Activated CD8-positive, alpha-beta T cell treated with anti-CD3 and anti-CD28 coated beads, Interleukin-2, amount 10 ng/mL, durations not matched to agents 7 days and 5 days (primary cell): ENCODE measurements at regions not wholly inside any gene's neighbourhood (a gene's known extent, or its start where the extent isn't known, plus 50 kb on each side); places are given as distances from the start of the nearest gene placed in this dataset.

Experiments used
- ATAC-seq: fragments of 150-1000 bp; cut with Tn5 transposase; one replicate; pipeline ENCODE4 v1.10.0; 2021; ENCODE audit warnings: moderate library complexity
- CTCF ChIA-PET: fragments of 350-600 bp; sonication (Branson Sonifier 250); formaldehyde crosslinking; loops from one replicate; lab custom pipeline; 2021; ENCODE audit warnings: antibody characterized with exemption; lab: Charles Lee
- POLR2A ChIA-PET: fragments of 350-600 bp; sonication (Branson Sonifier 250); formaldehyde crosslinking; loops from one replicate; lab custom pipeline; 2021; ENCODE audit warnings: antibody characterized with exemption; lab: Charles Lee
- DNase-seq: peaks from one replicate; pipeline ENCODE4 v3.0.0-alpha.2; 2020
- H3K27ac Mint-ChIP-seq: one replicate; pipeline ENCODE4 v1.8.0; 2021; ENCODE audit warnings: mild to moderate bottlenecking, mixed read lengths
- H3K27me3 Mint-ChIP-seq: one replicate; pipeline ENCODE4 v1.8.0; 2021; ENCODE audit warnings: low read depth, mixed read lengths
- H3K36me3 Mint-ChIP-seq: one replicate; pipeline ENCODE4 v1.8.0; 2021; ENCODE audit warnings: low read depth, mixed read lengths
- H3K4me1 Mint-ChIP-seq: one replicate; pipeline ENCODE4 v1.8.0; 2021; ENCODE audit warnings: low read depth, mixed read lengths
- H3K4me3 Mint-ChIP-seq: one replicate; pipeline ENCODE4 v1.8.0; 2021; ENCODE audit warnings: mild to moderate bottlenecking, mixed read lengths
- H3K9me3 Mint-ChIP-seq: one replicate; pipeline ENCODE4 v1.8.0; 2022; ENCODE audit warnings: mixed read lengths; ENCODE audit not compliant: insufficient read depth

- POLR2A ChIA-PET = no interaction called here
- Mint-ChIP-seq H3K4me1 (no peaks in the 10 kb centered on the region), H3K27ac (no peak overlapping the region), H3K4me3 (no peak overlapping the region), H3K9me3 (peaks cover 3% of the 10 kb centered on the region), H3K36me3 (no peaks in the 10 kb centered on the region), H3K27me3 (no peaks in the 10 kb centered on the region)
- no peak for ATAC-seq
- DNase-seq = no peak
- CTCF ChIA-PET = no interaction called here
These were observed 1066.2 kb downstream of the TDRD15 start for GRCh38 chr2:22189893-22190480.

GRCh38 chr2:22194218-22194617, 1070.5 kb downstream of the TDRD15 start:
- Mint-ChIP-seq H3K4me3 (no peak overlapping the region), H3K9me3 (no peaks in the 10 kb centered on the region), H3K27me3 (no peaks in the 10 kb centered on the region), H3K27ac (no peak overlapping the region), H3K36me3 (no peaks in the 10 kb centered on the region), H3K4me1 (no peaks in the 10 kb centered on the region)
- ChIA-PET POLR2A (no interaction called here), CTCF (no interaction called here)
- ATAC-seq (no peak), DNase-seq (no peak)

GRCh38 chr2:22196806-22197205, 1073.0 kb downstream of the TDRD15 start:
- Mint-ChIP-seq H3K27me3 (no peaks in the 10 kb centered on the region), H3K27ac (no peak overlapping the region), H3K36me3 (no peaks in the 10 kb centered on the region), H3K4me3 (no peak overlapping the region), H3K9me3 (no peaks in the 10 kb centered on the region), H3K4me1 (no peaks in the 10 kb centered on the region)
- ATAC-seq (no peak), DNase-seq (no peak)
- ChIA-PET POLR2A (no interaction called here), CTCF (no interaction called here)

GRCh38 chr2:22198381-22199283, 1074.9 kb downstream of the TDRD15 start:
- Mint-ChIP-seq H3K27me3 (no peaks in the 10 kb centered on the region), H3K4me3 (no peak overlapping the region), H3K4me1 (no peaks in the 10 kb centered on the region), H3K36me3 (no peaks in the 10 kb centered on the region), H3K9me3 (no peaks in the 10 kb centered on the region), H3K27ac (no peak overlapping the region)
- ATAC-seq (no peak), DNase-seq (no peak)
- ChIA-PET POLR2A (no interaction called here), CTCF (no interaction called here)

- ATAC-seq (no peak), DNase-seq (no peak)
- CTCF ChIA-PET = no interaction called here
- Mint-ChIP-seq H3K27me3 (no peaks in the 10 kb centered on the region), H3K9me3 (no peaks in the 10 kb centered on the region), H3K36me3 (no peaks in the 10 kb centered on the region), H3K27ac (no peak overlapping the region), H3K4me1 (no peaks in the 10 kb centered on the region), H3K4me3 (no peak overlapping the region)
- POLR2A ChIA-PET = no interaction called here
These were observed 1076.2 kb downstream of the TDRD15 start for GRCh38 chr2:22199994-22200393.

GRCh38 chr2:22209545-22209944, 1085.8 kb downstream of the TDRD15 start:
- Mint-ChIP-seq H3K4me1 (no peaks in the 10 kb centered on the region), H3K36me3 (no peaks in the 10 kb centered on the region), H3K4me3 (no peak overlapping the region), H3K27me3 (no peaks in the 10 kb centered on the region), H3K9me3 (peaks cover 18% of the 10 kb centered on the region), H3K27ac (no peak overlapping the region)
- ChIA-PET CTCF (no interaction called here), POLR2A (interaction anchor here (0.6 kb wide), 1 partner anchor 71 kb away, joined by 3 read pairs; no protein-coding TSS in a partner anchor)
- DNase-seq (no peak), ATAC-seq (no peak)

GRCh38 chr2:22213237-22213636, 1089.5 kb downstream of the TDRD15 start:
- H3K27ac Mint-ChIP-seq = no peak overlapping the region
- DNase-seq (no peak), ATAC-seq (no peak)
- no peaks in the 10 kb centered on the region for H3K27me3 Mint-ChIP-seq
- no peaks in the 10 kb centered on the region for H3K36me3 Mint-ChIP-seq
- no peaks in the 10 kb centered on the region for H3K4me1 Mint-ChIP-seq
- CTCF ChIA-PET = no interaction called here
- POLR2A ChIA-PET = no interaction called here
- H3K9me3 Mint-ChIP-seq = peaks cover 16% of the 10 kb centered on the region
- H3K4me3 Mint-ChIP-seq = no peak overlapping the region

GRCh38 chr2:22215517-22215916, 1091.7 kb downstream of the TDRD15 start:
- Mint-ChIP-seq H3K9me3 (peaks cover 21% of the 10 kb centered on the region), H3K4me3 (no peak overlapping the region), H3K27ac (no peak overlapping the region), H3K27me3 (no peaks in the 10 kb centered on the region), H3K36me3 (no peaks in the 10 kb centered on the region), H3K4me1 (no peaks in the 10 kb centered on the region)
- POLR2A ChIA-PET = no interaction called here
- ATAC-seq = no peak
- CTCF ChIA-PET = no interaction called here
- no peak for DNase-seq

- H3K4me1 Mint-ChIP-seq = no peaks in the 10 kb centered on the region
- ChIA-PET CTCF (no interaction called here), POLR2A (no interaction called here)
- no peaks in the 10 kb centered on the region for H3K27me3 Mint-ChIP-seq
- DNase-seq (no peak), ATAC-seq (no peak)
- no peak overlapping the region for H3K27ac Mint-ChIP-seq
- H3K4me3 Mint-ChIP-seq = no peak overlapping the region
- peaks cover 16% of the 10 kb centered on the region for H3K9me3 Mint-ChIP-seq
- no peaks in the 10 kb centered on the region for H3K36me3 Mint-ChIP-seq
These were observed 1094.1 kb downstream of the TDRD15 start for GRCh38 chr2:22217881-22218280.

GRCh38 chr2:22221006-22221405, 1097.2 kb downstream of the TDRD15 start:
- Mint-ChIP-seq H3K4me1 (no peaks in the 10 kb centered on the region), H3K9me3 (peaks cover 20% of the 10 kb centered on the region), H3K4me3 (no peak overlapping the region), H3K27me3 (no peaks in the 10 kb centered on the region), H3K36me3 (no peaks in the 10 kb centered on the region), H3K27ac (no peak overlapping the region)
- ATAC-seq (no peak), DNase-seq (no peak)
- POLR2A ChIA-PET = no interaction called here
- CTCF ChIA-PET = no interaction called here

GRCh38 chr2:22238967-22239366, 1115.2 kb downstream of the TDRD15 start:
- ChIA-PET POLR2A (no interaction called here), CTCF (no interaction called here)
- Mint-ChIP-seq H3K27me3 (no peaks in the 10 kb centered on the region), H3K36me3 (no peaks in the 10 kb centered on the region), H3K27ac (no peak overlapping the region), H3K4me3 (no peak overlapping the region), H3K4me1 (no peaks in the 10 kb centered on the region), H3K9me3 (no peaks in the 10 kb centered on the region)
- DNase-seq (no peak), ATAC-seq (no peak)

- H3K27ac Mint-ChIP-seq = no peak overlapping the region
- no peaks in the 10 kb centered on the region for H3K27me3 Mint-ChIP-seq
- H3K4me1 Mint-ChIP-seq = no peaks in the 10 kb centered on the region
- no peaks in the 10 kb centered on the region for H3K9me3 Mint-ChIP-seq
- ChIA-PET CTCF (no interaction called here), POLR2A (no interaction called here)
- DNase-seq (no peak), ATAC-seq (no peak)
- H3K36me3 Mint-ChIP-seq = no peaks in the 10 kb centered on the region
- H3K4me3 Mint-ChIP-seq = no peak overlapping the region
These were observed 1123.7 kb downstream of the TDRD15 start for GRCh38 chr2:22247466-22247865.
